ENCODE measurements at regions not wholly inside any gene's neighbourhood (a gene's known extent, or its start where the extent isn't known, plus 50 kb on each side); places are given as distances from the start of the nearest gene placed in this dataset.
A peak's percentile ranks its signal among the peaks of the same experiment; 100 is the strongest.
"Not testable (repeated sequence)": the region's sequence is repeated elsewhere in the genome, so short reads cannot be mapped to it uniquely, and the experiment has no call there.

GRCh38 chr14:53378142-53378541 is 225.0 kb upstream of the DDHD1 start:
- H3K27me3 ChIP-seq (ENCODE audit: control insufficient read depth, insufficient read depth, low read length) = peaks cover 4% of the 10 kb centered on the region
- H3K9me3 ChIP-seq (replicated peaks; ENCODE audit: low read length) = no peaks in the 10 kb centered on the region
- H3K4me2 ChIP-seq (ENCODE audit: low read length) = no peak overlapping the region
- no peaks in the 10 kb centered on the region for H3K36me3 ChIP-seq (ENCODE audit: insufficient read depth, low read length)
- no peak overlapping the region for H3K9ac ChIP-seq (ENCODE audit: low read depth, low read length)
- peaks cover 6% of the 10 kb centered on the region for H3K4me1 ChIP-seq (ENCODE audit: control insufficient read depth, insufficient read depth, low read length)
- no peak overlapping the region for H3K4me3 ChIP-seq (ENCODE audit: low read length)

GRCh38 chr14:53376064-53376463 is 222.9 kb upstream of the DDHD1 start:
- H3K9me3 ChIP-seq (replicated peaks; ENCODE audit: low read length) = no peaks in the 10 kb centered on the region
- H3K4me3 ChIP-seq (ENCODE audit: low read length) = no peak overlapping the region
- no peak overlapping the region for H3K4me2 ChIP-seq (ENCODE audit: low read length)
- H3K27me3 ChIP-seq (ENCODE audit: control insufficient read depth, insufficient read depth, low read length) = peaks cover 10% of the 10 kb centered on the region
- peaks cover 5% of the 10 kb centered on the region for H3K4me1 ChIP-seq (ENCODE audit: control insufficient read depth, insufficient read depth, low read length)
- no peaks in the 10 kb centered on the region for H3K36me3 ChIP-seq (ENCODE audit: insufficient read depth, low read length)
- no peak overlapping the region for H3K9ac ChIP-seq (ENCODE audit: low read depth, low read length)

- H3K4me2 ChIP-seq (ENCODE audit: low read length) = no peak overlapping the region
- H3K9me3 ChIP-seq (replicated peaks; ENCODE audit: low read length) = no peaks in the 10 kb centered on the region
- H3K27me3 ChIP-seq (ENCODE audit: control insufficient read depth, insufficient read depth, low read length) = peaks cover 10% of the 10 kb centered on the region
- H3K9ac ChIP-seq (ENCODE audit: low read depth, low read length) = no peak overlapping the region
- H3K36me3 ChIP-seq (ENCODE audit: insufficient read depth, low read length) = no peaks in the 10 kb centered on the region
- H3K4me1 ChIP-seq (ENCODE audit: control insufficient read depth, insufficient read depth, low read length) = peaks cover 1% of the 10 kb centered on the region
- H3K4me3 ChIP-seq (ENCODE audit: low read length) = no peak overlapping the region
Observed at GRCh38 chr14:53375599-53375998, 222.5 kb upstream of the DDHD1 start.

- Histone ChIP-seq H3K36me3 (ENCODE audit: insufficient read depth, low read length) (no peaks in the 10 kb centered on the region), H3K9ac (ENCODE audit: low read depth, low read length) (peak overlapping the region; percentile 8), H3K27me3 (ENCODE audit: control insufficient read depth, insufficient read depth, low read length) (peaks cover 10% of the 10 kb centered on the region), H3K4me1 (ENCODE audit: control insufficient read depth, insufficient read depth, low read length) (peaks cover 38% of the 10 kb centered on the region), H3K4me3 (ENCODE audit: low read length) (no peak overlapping the region), H3K4me2 (ENCODE audit: low read length) (peak overlapping the region; percentile 59), H3K9me3 (replicated peaks; ENCODE audit: low read length) (no peaks in the 10 kb centered on the region)
Observed at GRCh38 chr14:53368711-53369201, 215.6 kb upstream of the DDHD1 start.

GRCh38 chr14:53368066-53368465 is 214.9 kb upstream of the DDHD1 start:
- Histone ChIP-seq H3K4me3 (ENCODE audit: low read length) (peak overlapping the region; percentile 31), H3K27me3 (ENCODE audit: control insufficient read depth, insufficient read depth, low read length) (peaks cover 5% of the 10 kb centered on the region), H3K4me1 (ENCODE audit: control insufficient read depth, insufficient read depth, low read length) (peaks cover 38% of the 10 kb centered on the region), H3K4me2 (ENCODE audit: low read length) (peak overlapping the region; percentile 59), H3K36me3 (ENCODE audit: insufficient read depth, low read length) (no peaks in the 10 kb centered on the region), H3K9ac (ENCODE audit: low read depth, low read length) (peak overlapping the region; percentile 8), H3K9me3 (replicated peaks; ENCODE audit: low read length) (no peaks in the 10 kb centered on the region)

GRCh38 chr14:53367644-53368026 is 214.5 kb upstream of the DDHD1 start:
- H3K4me2 ChIP-seq (ENCODE audit: low read length) = peak overlapping the region; percentile 59
- H3K4me3 ChIP-seq (ENCODE audit: low read length) = peak overlapping the region; percentile 31
- H3K36me3 ChIP-seq (ENCODE audit: insufficient read depth, low read length) = no peaks in the 10 kb centered on the region
- H3K9me3 ChIP-seq (replicated peaks; ENCODE audit: low read length) = no peaks in the 10 kb centered on the region
- H3K4me1 ChIP-seq (ENCODE audit: control insufficient read depth, insufficient read depth, low read length) = peaks cover 38% of the 10 kb centered on the region
- H3K9ac ChIP-seq (ENCODE audit: low read depth, low read length) = peak overlapping the region; percentile 20
- H3K27me3 ChIP-seq (ENCODE audit: control insufficient read depth, insufficient read depth, low read length) = peaks cover 5% of the 10 kb centered on the region

- Histone ChIP-seq H3K4me1 (ENCODE audit: control insufficient read depth, insufficient read depth, low read length) (peaks cover 38% of the 10 kb centered on the region), H3K9me3 (replicated peaks; ENCODE audit: low read length) (no peaks in the 10 kb centered on the region), H3K4me3 (ENCODE audit: low read length) (no peak overlapping the region), H3K27me3 (ENCODE audit: control insufficient read depth, insufficient read depth, low read length) (no peaks in the 10 kb centered on the region), H3K9ac (ENCODE audit: low read depth, low read length) (no peak overlapping the region), H3K36me3 (ENCODE audit: insufficient read depth, low read length) (no peaks in the 10 kb centered on the region), H3K4me2 (ENCODE audit: low read length) (no peak overlapping the region)
Observed at GRCh38 chr14:53365486-53366130, 212.5 kb upstream of the DDHD1 start.

GRCh38 chr14:53362916-53363315 is 209.8 kb upstream of the DDHD1 start:
- not testable (repeated sequence) for H3K27me3 ChIP-seq (ENCODE audit: control insufficient read depth, insufficient read depth, low read length); H3K9me3 ChIP-seq (replicated peaks; ENCODE audit: low read length); H3K9ac ChIP-seq (ENCODE audit: low read depth, low read length); H3K4me3 ChIP-seq (ENCODE audit: low read length); H3K4me2 ChIP-seq (ENCODE audit: low read length); H3K36me3 ChIP-seq (ENCODE audit: insufficient read depth, low read length)
- peaks cover 18% of the 10 kb centered on the region for H3K4me1 ChIP-seq (ENCODE audit: control insufficient read depth, insufficient read depth, low read length)

- Histone ChIP-seq H3K27me3 (ENCODE audit: control insufficient read depth, insufficient read depth, low read length) (no peaks in the 10 kb centered on the region), H3K4me2 (ENCODE audit: low read length) (no peak overlapping the region), H3K4me1 (ENCODE audit: control insufficient read depth, insufficient read depth, low read length) (peaks cover 1% of the 10 kb centered on the region), H3K36me3 (ENCODE audit: insufficient read depth, low read length) (no peaks in the 10 kb centered on the region), H3K9me3 (replicated peaks; ENCODE audit: low read length) (no peaks in the 10 kb centered on the region), H3K9ac (ENCODE audit: low read depth, low read length) (no peak overlapping the region), H3K4me3 (ENCODE audit: low read length) (no peak overlapping the region)
Observed at GRCh38 chr14:53360829-53361228, 207.7 kb upstream of the DDHD1 start.

- no peaks in the 10 kb centered on the region for H3K27me3 ChIP-seq (ENCODE audit: control insufficient read depth, insufficient read depth, low read length)
- no peaks in the 10 kb centered on the region for H3K9me3 ChIP-seq (replicated peaks; ENCODE audit: low read length)
- no peaks in the 10 kb centered on the region for H3K36me3 ChIP-seq (ENCODE audit: insufficient read depth, low read length)
- no peak overlapping the region for H3K4me3 ChIP-seq (ENCODE audit: low read length)
- no peak overlapping the region for H3K9ac ChIP-seq (ENCODE audit: low read depth, low read length)
- H3K4me1 ChIP-seq (ENCODE audit: control insufficient read depth, insufficient read depth, low read length) = peaks cover 10% of the 10 kb centered on the region
- H3K4me2 ChIP-seq (ENCODE audit: low read length) = no peak overlapping the region
Observed at GRCh38 chr14:53358166-53358565, 205.0 kb upstream of the DDHD1 start.

GRCh38 chr14:53356361-53357150 is 203.4 kb upstream of the DDHD1 start:
- H3K4me2 ChIP-seq (ENCODE audit: low read length) = no peak overlapping the region
- no peaks in the 10 kb centered on the region for H3K9me3 ChIP-seq (replicated peaks; ENCODE audit: low read length)
- H3K4me1 ChIP-seq (ENCODE audit: control insufficient read depth, insufficient read depth, low read length) = peaks cover 10% of the 10 kb centered on the region
- H3K9ac ChIP-seq (ENCODE audit: low read depth, low read length) = no peak overlapping the region
- no peaks in the 10 kb centered on the region for H3K27me3 ChIP-seq (ENCODE audit: control insufficient read depth, insufficient read depth, low read length)
- no peak overlapping the region for H3K4me3 ChIP-seq (ENCODE audit: low read length)
- no peaks in the 10 kb centered on the region for H3K36me3 ChIP-seq (ENCODE audit: insufficient read depth, low read length)

All from skeletal muscle satellite cell (primary cell).